ENCODE measurements at regions not wholly inside any gene's neighbourhood (a gene's known extent, or its start where the extent isn't known, plus 50 kb on each side); places are given as distances from the start of the nearest gene placed in this dataset.

DNA sequence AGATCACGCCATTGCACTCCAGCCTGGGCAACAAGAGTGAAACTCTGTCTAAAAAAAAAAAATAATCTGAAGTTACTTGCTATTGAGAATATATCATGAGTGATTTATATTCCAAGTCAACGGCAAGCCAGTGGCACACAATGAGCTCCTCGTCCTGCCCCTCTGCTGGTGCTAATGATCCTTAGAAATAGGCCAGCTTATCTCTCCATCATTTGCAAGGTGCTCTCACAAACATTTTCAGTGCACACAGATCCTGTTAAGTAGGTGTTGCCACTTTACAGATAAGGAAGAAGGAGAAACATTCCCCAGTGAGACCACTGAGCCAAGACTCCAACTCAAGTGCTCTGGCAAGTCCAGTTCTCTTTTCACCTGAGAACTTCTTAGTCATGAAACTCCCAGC lies 91.3 kb upstream of the GPR45 start:
- peak overlapping the region in 1 of 3 donors; percentile 52 for H3K27ac Mint-ChIP-seq
- H3K4me3 Mint-ChIP-seq, result no peak overlapping the region
- peaks cover 5% of the 10 kb centered on the region for H3K36me3 Mint-ChIP-seq
- H3K27me3 Mint-ChIP-seq, result peaks cover 9% of the 10 kb centered on the region
- peaks cover 0 to 4% (median 3%) of the 10 kb centered on the region in 3 donors for H3K4me1 Mint-ChIP-seq
- no peaks in the 10 kb centered on the region for H3K9me3 Mint-ChIP-seq

GRCh38 chr2:105154119-105154818 lies 87.3 kb upstream of the GPR45 start:
- Mint-ChIP-seq H3K4me1 (no peaks in the 10 kb centered on the region), H3K36me3 (peaks cover 7% of the 10 kb centered on the region), H3K27ac (no peak overlapping the region), H3K4me3 (no peak overlapping the region), H3K9me3 (peaks cover 6 to 13% (median 9%) of the 10 kb centered on the region in 3 donors), H3K27me3 (peaks cover 7% of the 10 kb centered on the region)

DNA sequence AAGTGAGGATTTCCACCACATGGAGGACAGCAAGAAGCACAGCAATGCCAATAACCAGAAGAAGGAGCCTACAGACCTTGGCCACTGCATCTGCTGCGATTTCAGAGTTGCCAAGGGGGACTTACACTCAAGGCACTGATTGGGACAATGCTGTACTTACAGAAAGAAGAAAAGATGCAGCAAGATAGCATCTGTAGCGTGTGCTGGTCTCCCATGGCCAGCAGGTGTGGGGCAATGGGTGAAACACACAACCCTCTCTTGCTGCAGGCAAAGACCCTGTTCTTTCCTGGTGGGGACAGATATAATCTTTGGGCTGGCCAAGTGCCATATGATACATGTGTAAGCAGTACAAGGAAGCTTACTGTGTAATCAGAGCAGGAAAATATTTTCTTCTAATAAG lies 85.4 kb upstream of the GPR45 start:
- peaks cover 5% of the 10 kb centered on the region for H3K36me3 Mint-ChIP-seq
- H3K4me1 Mint-ChIP-seq, result no peaks in the 10 kb centered on the region
- peaks cover 6 to 13% (median 9%) of the 10 kb centered on the region in 3 donors for H3K9me3 Mint-ChIP-seq
- peaks cover 7% of the 10 kb centered on the region for H3K27me3 Mint-ChIP-seq
- H3K27ac Mint-ChIP-seq, result peak overlapping the region in 2 of 3 donors; percentile 42 to 65
- H3K4me3 Mint-ChIP-seq, result no peak overlapping the region

DNA sequence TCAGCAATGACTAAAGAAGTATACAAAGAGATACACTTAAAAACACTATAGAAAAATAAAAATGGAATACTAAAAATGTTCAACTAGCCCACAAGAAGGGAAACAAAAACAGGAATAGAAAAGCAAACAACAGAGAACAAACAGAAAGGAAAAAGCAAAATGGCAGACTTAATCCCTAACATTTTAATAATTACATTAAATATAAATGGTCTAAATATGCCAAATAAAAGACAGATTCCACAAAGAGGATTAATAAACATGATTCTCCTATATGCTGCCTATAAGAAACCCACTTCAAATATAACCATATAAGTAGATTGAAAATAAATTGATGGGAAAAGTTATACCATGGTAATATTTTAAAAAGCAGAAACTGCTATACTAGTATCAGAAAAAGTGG lies 83.5 kb upstream of the GPR45 start:
- no peak overlapping the region for H3K27ac Mint-ChIP-seq
- H3K4me3 Mint-ChIP-seq, result no peak overlapping the region
- peaks cover 6 to 13% (median 9%) of the 10 kb centered on the region in 3 donors for H3K9me3 Mint-ChIP-seq
- H3K36me3 Mint-ChIP-seq, result peaks cover 5% of the 10 kb centered on the region
- no peaks in the 10 kb centered on the region for H3K4me1 Mint-ChIP-seq
- peaks cover 6% of the 10 kb centered on the region for H3K27me3 Mint-ChIP-seq

GRCh38 chr2:105166688-105167087 lies 74.9 kb upstream of the GPR45 start:
- Mint-ChIP-seq H3K27me3 (peaks cover 4% of the 10 kb centered on the region), H3K36me3 (peaks cover 4% of the 10 kb centered on the region), H3K9me3 (no peaks in the 10 kb centered on the region), H3K27ac (no peak overlapping the region), H3K4me1 (peaks cover 0 to 9% (median 2%) of the 10 kb centered on the region in 3 donors), H3K4me3 (no peak overlapping the region)

- Mint-ChIP-seq H3K27ac (no peak overlapping the region), H3K27me3 (peaks cover 4% of the 10 kb centered on the region)
These were observed 73.0 kb upstream of the GPR45 start for GRCh38 chr2:105168543-105168942.

DNA sequence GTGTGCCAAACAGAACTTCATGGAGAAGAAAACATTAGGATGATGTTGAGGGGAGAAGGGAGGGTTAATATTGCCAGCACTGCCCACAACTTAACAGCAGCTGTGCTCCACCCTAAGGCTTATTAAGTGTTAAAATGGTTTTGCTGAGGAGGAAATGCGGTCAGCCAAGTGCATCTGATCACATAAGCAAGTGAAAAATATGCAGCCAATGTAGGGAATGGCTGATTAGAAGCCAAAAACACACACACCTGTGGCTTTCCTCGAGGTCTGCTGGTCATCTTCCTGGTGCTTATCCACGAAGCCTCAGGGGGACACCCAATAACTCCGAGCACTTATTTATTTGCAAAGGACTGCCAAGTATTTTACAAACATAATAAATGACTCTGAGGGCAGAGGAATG lies 66.3 kb upstream of the GPR45 start:
- Mint-ChIP-seq H3K27ac (peak overlapping the region; percentile 81 to 96 (median 89)), H3K4me3 (peak overlapping the region; percentile 68 to 92 (median 80)), H3K36me3 (peaks cover 5% of the 10 kb centered on the region), H3K27me3 (no peaks in the 10 kb centered on the region), H3K9me3 (peaks cover 2 to 12% (median 5%) of the 10 kb centered on the region in 3 donors), H3K4me1 (peaks cover 33 to 50% (median 50%) of the 10 kb centered on the region in 3 donors)

More at GRCh38 chr2:105168543-105168942, 73.0 kb upstream of the GPR45 start:
- Mint-ChIP-seq H3K4me3 (no peak overlapping the region), H3K9me3 (peaks cover 2 to 5% (median 5%) of the 10 kb centered on the region in 3 donors), H3K36me3 (peaks cover 7% of the 10 kb centered on the region), H3K4me1 (peaks cover 0 to 11% (median 4%) of the 10 kb centered on the region in 3 donors)

- peaks cover 4% of the 10 kb centered on the region for H3K36me3 Mint-ChIP-seq
- peak overlapping the region; percentile 89 to 96 (median 92) for H3K27ac Mint-ChIP-seq
- H3K9me3 Mint-ChIP-seq, result peaks cover 2 to 12% (median 5%) of the 10 kb centered on the region in 3 donors
- peak overlapping the region; percentile 41 to 92 (median 80) for H3K4me3 Mint-ChIP-seq
- H3K27me3 Mint-ChIP-seq, result no peaks in the 10 kb centered on the region
- H3K4me1 Mint-ChIP-seq, result peaks cover 33 to 50% (median 47%) of the 10 kb centered on the region in 3 donors
These were observed 65.1 kb upstream of the GPR45 start for GRCh38 chr2:105176429-105176828.

DNA sequence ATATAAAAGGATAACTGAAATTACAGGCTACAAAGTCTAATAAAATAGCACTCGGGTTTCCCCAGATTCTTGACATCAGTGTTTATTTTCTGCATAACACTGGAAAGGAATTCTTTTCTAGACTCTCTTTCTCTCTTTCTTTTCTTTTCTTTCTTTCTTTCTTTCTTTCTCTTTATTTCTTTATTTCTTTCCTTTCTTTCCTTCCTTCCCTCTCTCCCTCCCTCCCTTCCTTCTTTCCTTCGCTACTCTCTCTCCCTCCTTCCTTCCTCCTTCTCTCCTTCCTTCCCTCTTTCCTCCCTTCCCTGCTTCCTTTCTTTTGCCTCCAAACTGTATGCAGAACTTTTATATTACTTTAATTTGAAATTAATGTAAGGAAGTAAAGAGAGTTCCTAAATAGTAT lies 64.5 kb upstream of the GPR45 start:
- Mint-ChIP-seq H3K27me3 (no peaks in the 10 kb centered on the region), H3K9me3 (peaks cover 2 to 12% (median 5%) of the 10 kb centered on the region in 3 donors), H3K4me3 (peak overlapping the region; percentile 41 to 92 (median 80)), H3K36me3 (peaks cover 4% of the 10 kb centered on the region), H3K27ac (peak overlapping the region; percentile 89 to 96 (median 92)), H3K4me1 (peaks cover 33 to 50% (median 48%) of the 10 kb centered on the region in 3 donors)

- Mint-ChIP-seq H3K4me3 (peak overlapping the region in 1 of 4 donors; percentile 92), H3K4me1 (peaks cover 33 to 53% (median 50%) of the 10 kb centered on the region in 3 donors), H3K27ac (peak overlapping the region in 2 of 3 donors; percentile 39 to 96), H3K36me3 (peaks cover 4% of the 10 kb centered on the region), H3K9me3 (peaks cover 2 to 12% (median 5%) of the 10 kb centered on the region in 3 donors), H3K27me3 (no peaks in the 10 kb centered on the region)
These were observed 63.8 kb upstream of the GPR45 start for GRCh38 chr2:105177536-105178254.

DNA sequence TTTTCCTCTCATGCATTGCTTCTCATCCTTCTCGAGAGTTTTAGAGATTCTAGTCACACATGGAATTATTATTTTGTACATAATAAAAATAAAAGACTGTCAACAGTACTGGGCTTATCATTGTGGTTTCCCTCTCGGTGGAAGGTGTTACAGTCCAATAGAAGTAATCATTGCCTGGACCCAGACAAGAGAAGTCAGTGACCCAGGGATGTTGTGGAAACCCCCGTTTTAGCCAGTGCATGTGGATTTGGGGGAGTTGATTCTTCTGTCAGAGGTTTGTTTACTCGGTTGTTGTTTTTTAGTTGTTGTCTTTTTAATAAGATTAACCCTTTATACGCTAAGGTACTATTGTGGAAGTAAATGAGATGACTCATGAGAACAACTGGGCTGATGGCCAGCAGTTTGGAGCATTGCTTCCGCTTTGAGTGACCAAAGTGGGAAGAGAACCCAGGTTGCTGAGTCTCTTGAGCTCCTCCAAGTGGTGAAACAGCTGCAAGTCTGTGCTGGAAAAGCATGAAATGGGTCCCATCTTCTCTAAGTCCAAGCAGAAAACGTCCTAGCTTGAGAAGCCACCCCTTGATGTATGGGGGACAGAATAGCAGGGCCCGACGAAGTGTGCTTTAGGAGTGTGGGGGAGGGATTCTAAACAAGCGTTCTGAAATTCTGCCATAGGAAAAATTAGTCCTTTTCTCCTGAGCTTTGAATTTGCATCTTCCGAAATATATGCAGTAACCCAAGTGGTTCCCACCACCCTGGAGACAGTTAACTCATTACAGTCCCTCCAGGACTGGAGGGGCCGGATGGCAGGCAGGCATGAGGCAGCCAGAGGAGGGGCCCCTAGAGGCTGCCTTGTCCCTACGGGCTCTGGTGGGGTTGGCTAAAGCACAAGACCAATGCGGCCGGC lies 61.8 kb upstream of the GPR45 start:
- Mint-ChIP-seq H3K9me3 (no peaks in the 10 kb centered on the region), H3K27ac (no peak overlapping the region), H3K4me1 (peaks cover 28 to 58% (median 40%) of the 10 kb centered on the region in 3 donors), H3K36me3 (no peaks in the 10 kb centered on the region), H3K4me3 (no peak overlapping the region), H3K27me3 (no peaks in the 10 kb centered on the region)

DNA sequence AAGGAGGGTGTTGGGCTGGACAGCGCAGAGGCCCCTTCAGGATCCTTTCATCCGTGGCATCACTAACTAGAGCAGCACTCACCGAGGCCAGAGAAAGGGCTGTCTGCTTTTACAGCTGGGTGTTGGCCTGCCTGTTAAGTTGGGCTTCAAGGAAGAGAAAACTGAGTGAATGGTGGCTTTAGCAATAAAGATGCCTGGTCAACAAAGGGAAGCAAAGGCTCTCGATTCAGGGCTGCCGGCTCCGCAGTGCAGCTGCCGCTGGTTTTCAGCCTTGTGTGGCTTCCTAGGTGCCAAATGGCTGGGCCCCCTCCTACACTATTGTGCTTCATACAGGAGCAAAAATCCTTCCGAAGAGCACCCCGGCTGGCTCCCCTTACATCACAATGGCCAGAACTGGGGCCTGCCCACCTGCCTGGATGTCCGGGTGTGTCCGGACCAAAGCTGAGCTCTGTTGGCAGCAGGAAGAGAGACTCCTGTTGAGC lies 61.0 kb upstream of the GPR45 start:
- no peaks in the 10 kb centered on the region for H3K27me3 Mint-ChIP-seq
- no peak overlapping the region for H3K27ac Mint-ChIP-seq
- no peaks in the 10 kb centered on the region for H3K9me3 Mint-ChIP-seq
- no peak overlapping the region for H3K4me3 Mint-ChIP-seq
- peaks cover 20 to 50% (median 35%) of the 10 kb centered on the region in 3 donors for H3K4me1 Mint-ChIP-seq
- H3K36me3 Mint-ChIP-seq, result no peaks in the 10 kb centered on the region

DNA sequence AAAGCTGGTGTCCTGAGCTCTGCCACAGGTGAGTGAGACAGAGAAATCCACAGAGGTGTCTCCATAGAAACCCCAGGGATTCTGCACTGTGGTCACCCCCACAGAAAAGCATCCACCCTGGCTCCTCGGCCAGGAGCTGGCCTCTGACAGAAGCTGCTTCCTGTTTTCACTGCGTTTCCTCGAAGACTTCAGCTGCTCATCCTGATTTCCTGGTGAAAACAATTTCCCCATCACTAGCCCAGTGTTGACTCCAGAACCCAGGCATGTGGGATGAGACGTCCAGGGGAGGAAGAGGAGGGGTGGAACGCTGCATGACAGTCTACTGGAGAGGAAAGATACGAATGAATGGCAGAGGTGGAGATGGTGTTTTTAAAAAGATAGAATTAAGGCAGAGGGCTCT lies 60.3 kb upstream of the GPR45 start:
- peaks cover 13 to 42% (median 27%) of the 10 kb centered on the region in 3 donors for H3K4me1 Mint-ChIP-seq
- H3K4me3 Mint-ChIP-seq, result peak overlapping the region in 1 of 4 donors; percentile 70
- no peaks in the 10 kb centered on the region for H3K27me3 Mint-ChIP-seq
- no peak overlapping the region for H3K27ac Mint-ChIP-seq
- H3K36me3 Mint-ChIP-seq, result no peaks in the 10 kb centered on the region
- no peaks in the 10 kb centered on the region for H3K9me3 Mint-ChIP-seq

GRCh38 chr2:105183555-105184323 lies 57.8 kb upstream of the GPR45 start:
- Mint-ChIP-seq H3K36me3 (no peaks in the 10 kb centered on the region), H3K4me3 (peak overlapping the region in 2 of 4 donors; percentile 60 to 78), H3K9me3 (peaks cover 0 to 1% (median 0%) of the 10 kb centered on the region in 3 donors), H3K27ac (peak overlapping the region in 2 of 3 donors; percentile 31 to 40), H3K4me1 (peaks cover 6 to 30% (median 14%) of the 10 kb centered on the region in 3 donors), H3K27me3 (no peaks in the 10 kb centered on the region)
